Thoracic aorta (tissue), 2 donors: ENCODE measurements at regions not wholly inside any gene's neighbourhood (a gene's known extent, or its start where the extent isn't known, plus 50 kb on each side); places are given as distances from the start of the nearest gene placed in this dataset.

Experiments used
- ATAC-seq: fragments of 150-250 bp; one replicate; pipeline ENCODE4 v1.8.0; 2017; ENCODE audit warnings: low read depth; ENCODE audit not compliant: insufficient number of reproducible peaks, low FRiP score
- DNase-seq: peaks from one replicate; pipeline ENCODE4 v3.0.0-alpha.2; 2020; ENCODE audit warnings: low spot score
- H3K27ac ChIP-seq, 2 donors: fragments of 200-600 bp; sonication (generic); 1 replicate in 1 of 2; 2 replicates in 1 of 2; pipeline ENCODE4 v1.5.1; 2016; ENCODE audit warnings: mild to moderate bottlenecking in 2 of 2, moderate library complexity in 2 of 2
- H3K27me3 ChIP-seq: fragments of 200-600 bp; sonication (generic); replicated peaks from 2 replicates; pipeline ENCODE4 v1.6.0; 2016; ENCODE audit warnings: mild to moderate bottlenecking; ENCODE audit not compliant: insufficient read depth
- H3K36me3 ChIP-seq: fragments of 200-600 bp; sonication (generic); one replicate; pipeline ENCODE4 v1.5.1; 2016
- H3K4me1 ChIP-seq, 2 donors: fragments of 200-600 bp; sonication (generic); 1 replicate in 1 of 2; 2 replicates in 1 of 2; pipeline versions ENCODE4 v1.5.1 to v1.6.0; 2016; ENCODE audit warnings: low read depth in 2 of 2, mild to moderate bottlenecking in 1 of 2; ENCODE audit not compliant: control insufficient read depth in 1 of 2
- H3K4me3 ChIP-seq: fragments of 200-600 bp; sonication (generic); 2 replicates; pipeline ENCODE4 v1.5.1; 2016; ENCODE audit warnings: mild to moderate bottlenecking
- H3K9me3 ChIP-seq: fragments of 200-600 bp; sonication (generic); 2 replicates; pipeline ENCODE4 v1.5.1; 2016
- TF ChIP-seq, protein P1 (sequence below): fragments of 200-600 bp; sonication (generic); IDR thresholded peaks from one replicate; pipeline ENCODE4 v1.5.1; 2019; ENCODE audit warnings: antibody characterized with exemption

DNA sequence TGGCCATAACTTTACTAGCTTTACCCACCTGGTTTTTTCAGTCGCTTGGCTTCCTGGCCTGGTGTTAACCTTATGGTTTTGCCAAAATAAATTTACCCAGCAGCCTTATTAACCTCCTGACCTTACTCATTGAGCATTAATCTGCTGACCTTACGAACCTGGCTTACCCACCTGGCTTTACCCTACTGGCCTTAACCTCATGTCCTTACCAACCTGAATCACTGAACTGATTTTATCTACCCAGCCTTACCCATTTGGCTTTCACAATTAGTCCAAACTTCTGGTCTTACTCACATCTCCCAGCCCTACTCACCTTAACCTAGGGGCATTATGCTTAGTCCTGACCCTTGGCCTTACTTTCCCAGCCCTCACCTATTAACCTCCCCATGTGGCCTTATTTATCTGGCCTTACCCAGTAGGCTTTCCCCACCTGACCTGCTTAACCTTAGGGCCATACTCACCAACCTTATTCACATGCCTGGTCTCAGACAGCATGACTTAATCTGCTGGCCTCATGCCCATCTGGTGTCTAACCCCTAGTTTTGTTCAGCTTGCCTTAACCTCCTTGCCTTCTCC, 93.4 kb downstream of the IL12A start:
- Histone ChIP-seq H3K36me3 (no peaks in the 10 kb centered on the region), H3K4me1 (no peaks in the 10 kb centered on the region), H3K27ac (no peak overlapping the region), H3K4me3 (no peak overlapping the region), H3K9me3 (no peaks in the 10 kb centered on the region), H3K27me3 (no peaks in the 10 kb centered on the region)
- no peak for ATAC-seq
- DNase-seq = no peak
- TF ChIP-seq, protein P1, sequence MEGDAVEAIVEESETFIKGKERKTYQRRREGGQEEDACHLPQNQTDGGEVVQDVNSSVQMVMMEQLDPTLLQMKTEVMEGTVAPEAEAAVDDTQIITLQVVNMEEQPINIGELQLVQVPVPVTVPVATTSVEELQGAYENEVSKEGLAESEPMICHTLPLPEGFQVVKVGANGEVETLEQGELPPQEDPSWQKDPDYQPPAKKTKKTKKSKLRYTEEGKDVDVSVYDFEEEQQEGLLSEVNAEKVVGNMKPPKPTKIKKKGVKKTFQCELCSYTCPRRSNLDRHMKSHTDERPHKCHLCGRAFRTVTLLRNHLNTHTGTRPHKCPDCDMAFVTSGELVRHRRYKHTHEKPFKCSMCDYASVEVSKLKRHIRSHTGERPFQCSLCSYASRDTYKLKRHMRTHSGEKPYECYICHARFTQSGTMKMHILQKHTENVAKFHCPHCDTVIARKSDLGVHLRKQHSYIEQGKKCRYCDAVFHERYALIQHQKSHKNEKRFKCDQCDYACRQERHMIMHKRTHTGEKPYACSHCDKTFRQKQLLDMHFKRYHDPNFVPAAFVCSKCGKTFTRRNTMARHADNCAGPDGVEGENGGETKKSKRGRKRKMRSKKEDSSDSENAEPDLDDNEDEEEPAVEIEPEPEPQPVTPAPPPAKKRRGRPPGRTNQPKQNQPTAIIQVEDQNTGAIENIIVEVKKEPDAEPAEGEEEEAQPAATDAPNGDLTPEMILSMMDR = no peak

DNA sequence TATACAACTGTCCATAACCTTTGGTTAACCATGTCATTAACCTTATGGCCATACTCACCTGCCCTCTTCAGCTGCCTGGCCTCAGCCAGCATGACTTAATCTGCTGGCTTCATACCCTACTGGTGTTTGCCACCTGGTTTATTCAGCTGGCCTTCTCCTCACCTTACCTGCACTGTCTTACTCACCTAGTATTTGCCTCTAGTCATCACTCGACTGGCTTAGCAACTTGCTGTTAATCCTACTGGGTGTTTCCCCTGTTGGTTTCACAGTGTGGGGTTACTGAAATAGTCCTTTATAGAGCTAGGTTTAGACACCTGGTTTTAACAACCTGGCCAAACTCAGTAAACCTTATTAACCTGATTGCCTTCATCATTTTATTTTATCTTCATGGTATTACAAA, 96.4 kb downstream of the IL12A start:
- no peak for ATAC-seq
- Histone ChIP-seq H3K36me3 (no peaks in the 10 kb centered on the region), H3K4me3 (no peak overlapping the region), H3K27ac (no peak overlapping the region), H3K9me3 (no peaks in the 10 kb centered on the region), H3K4me1 (no peaks in the 10 kb centered on the region), H3K27me3 (no peaks in the 10 kb centered on the region)
- DNase-seq = no peak
- TF ChIP-seq, protein P1 = no peak

DNA sequence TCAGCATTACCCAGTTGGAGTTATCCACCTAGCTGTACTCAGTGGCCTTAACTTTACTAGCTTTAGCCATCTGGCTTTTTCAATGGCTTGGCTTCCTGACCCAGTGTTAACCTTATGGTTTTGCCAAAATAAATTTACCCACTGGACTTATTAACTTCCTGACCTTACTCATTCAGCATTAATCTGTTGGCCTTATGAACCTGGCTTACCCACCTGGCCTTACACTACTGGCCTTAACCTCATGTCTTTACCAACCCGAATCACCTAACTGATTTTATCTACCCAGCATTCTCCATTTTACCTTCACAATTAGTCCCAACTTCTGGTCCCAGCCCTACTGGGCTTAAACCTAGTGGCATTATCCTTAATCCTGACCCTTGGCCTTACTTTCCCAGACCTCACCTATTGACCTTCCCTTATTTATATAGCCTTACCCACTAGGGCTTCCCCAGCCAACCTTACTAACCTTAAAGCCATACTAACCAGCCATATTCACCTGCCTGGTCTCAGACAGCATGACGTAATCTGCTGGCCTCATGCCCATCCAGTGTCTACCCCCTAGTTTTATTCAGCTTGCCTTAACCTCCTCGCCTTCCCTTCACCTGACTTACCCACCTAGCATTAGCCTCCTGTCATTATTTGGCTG, 100.0 kb downstream of the IL12A start:
- H3K4me3 ChIP-seq = no peak overlapping the region
- ATAC-seq (no peak), DNase-seq (no peak)
- no peaks in the 10 kb centered on the region for H3K9me3 ChIP-seq
- H3K4me1 ChIP-seq = no peaks in the 10 kb centered on the region
- no peaks in the 10 kb centered on the region for H3K27me3 ChIP-seq
- TF ChIP-seq, protein P1 = no peak
- no peaks in the 10 kb centered on the region for H3K36me3 ChIP-seq
- H3K27ac ChIP-seq = no peak overlapping the region

DNA sequence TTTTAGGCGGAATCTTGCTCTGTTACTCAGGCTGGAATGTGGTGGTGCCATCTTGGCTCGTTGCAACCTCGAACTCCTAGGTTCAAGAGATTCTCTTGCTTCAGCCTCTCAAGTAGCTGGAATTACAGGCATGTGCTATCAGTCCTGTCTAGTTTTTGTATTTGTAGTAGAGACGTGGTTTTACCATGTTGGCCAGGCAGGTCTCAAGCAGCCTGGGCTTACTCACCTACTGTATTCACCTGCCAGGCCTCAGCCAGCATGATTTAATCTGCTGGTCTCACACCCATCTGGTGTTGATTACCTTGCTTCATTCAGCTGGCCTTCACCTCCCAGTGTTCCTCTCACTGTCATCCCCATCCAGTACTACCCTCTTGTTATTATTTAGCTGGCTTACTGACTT, 102.0 kb downstream of the IL12A start:
- TF ChIP-seq, protein P1 = no peak
- Histone ChIP-seq H3K27ac (no peak overlapping the region), H3K9me3 (no peaks in the 10 kb centered on the region), H3K4me3 (no peak overlapping the region), H3K27me3 (no peaks in the 10 kb centered on the region), H3K4me1 (no peaks in the 10 kb centered on the region), H3K36me3 (no peaks in the 10 kb centered on the region)
- no peak for DNase-seq
- ATAC-seq = no peak

DNA sequence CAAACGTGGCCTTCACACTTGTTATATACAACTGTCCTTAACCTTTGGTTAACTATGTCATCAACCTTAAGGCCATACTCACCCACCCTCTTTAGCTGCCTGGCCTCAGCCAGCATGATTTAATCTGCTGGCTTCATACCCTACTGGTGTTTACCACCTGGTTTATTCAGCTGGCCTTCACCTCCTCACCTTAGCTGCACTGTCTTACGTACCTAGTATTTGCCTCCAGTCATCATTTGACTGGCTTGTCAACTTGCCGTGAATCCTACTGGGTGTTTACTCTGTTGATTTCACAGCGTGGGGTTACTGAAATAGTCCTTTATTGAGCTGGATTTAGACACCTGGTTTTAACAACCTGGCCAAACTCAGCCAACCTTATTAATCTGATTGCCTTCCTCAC, 102.8 kb downstream of the IL12A start:
- H3K4me3 ChIP-seq = no peak overlapping the region

More for the DNA sequence above, 102.8 kb downstream of the IL12A start:
- no peaks in the 10 kb centered on the region for H3K27me3 ChIP-seq
- ATAC-seq (no peak), DNase-seq (no peak)
- H3K9me3 ChIP-seq = no peaks in the 10 kb centered on the region
- no peaks in the 10 kb centered on the region for H3K36me3 ChIP-seq
- TF ChIP-seq, protein P1 = no peak
- H3K4me1 ChIP-seq = no peaks in the 10 kb centered on the region
- H3K27ac ChIP-seq = no peak overlapping the region
